GM23248 (cell line): ENCODE measurements at regions not wholly inside any gene's neighbourhood (a gene's known extent, or its start where the extent isn't known, plus 50 kb on each side); places are given as distances from the start of the nearest gene placed in this dataset.

Source experiments
- DNase-seq: peaks from one replicate; pipeline ENCODE4 v3.0.0-alpha.2; 2015
- H2AFZ ChIP-seq: fragments of 200-600 bp; sonication (generic); 2 replicates; pipeline ENCODE4 v1.6.1; 2016; ENCODE audit warnings: antibody characterized with exemption
- H3F3A ChIP-seq: fragments of 200-600 bp; sonication (generic); 2 replicates; pipeline ENCODE4 v1.6.1; 2016; ENCODE audit warnings: mild to moderate bottlenecking, antibody characterized with exemption, mixed run types; ENCODE audit not compliant: insufficient read depth
- H3K27ac ChIP-seq: fragments of 200-600 bp; sonication (generic); 2 replicates; pipeline ENCODE4 v1.5.1; 2016; ENCODE audit warnings: mild to moderate bottlenecking
- H3K27me3 ChIP-seq: fragments of 200-600 bp; sonication (generic); replicated peaks from 2 replicates; pipeline ENCODE4 v1.6.1; 2016; ENCODE audit warnings: mild to moderate bottlenecking; ENCODE audit not compliant: insufficient read depth
- H3K36me3 ChIP-seq: fragments of 200-600 bp; sonication (generic); 2 replicates; pipeline ENCODE4 v1.6.1; 2016; ENCODE audit warnings: low read depth, mild to moderate bottlenecking
- H3K4me1 ChIP-seq: fragments of 200-600 bp; sonication (generic); 2 replicates; pipeline ENCODE4 v1.6.1; 2016; ENCODE audit warnings: mild to moderate bottlenecking; ENCODE audit not compliant: insufficient read depth
- H3K4me2 ChIP-seq: fragments of 200-600 bp; sonication (generic); one replicate; pipeline ENCODE4 v1.6.1; 2016; ENCODE audit warnings: mild to moderate bottlenecking; ENCODE audit not compliant: unreplicated experiment
- H3K4me3 ChIP-seq: fragments of 200-600 bp; sonication (generic); 2 replicates; pipeline ENCODE4 v1.5.1; 2016; ENCODE audit warnings: mild to moderate bottlenecking
- H3K79me2 ChIP-seq: fragments of 200-600 bp; sonication (generic); 2 replicates; pipeline ENCODE4 v1.6.1; 2016; ENCODE audit warnings: mild to moderate bottlenecking; ENCODE audit not compliant: insufficient read depth
- H3K9ac ChIP-seq: fragments of 200-600 bp; sonication (generic); 2 replicates; pipeline ENCODE4 v1.6.1; 2016; ENCODE audit warnings: mild to moderate bottlenecking
- H3K9me2 ChIP-seq: fragments of 200-600 bp; sonication (generic); 2 replicates; pipeline ENCODE4 v1.6.1; 2016; ENCODE audit warnings: mixed run types, mild to moderate bottlenecking, moderate library complexity; ENCODE audit not compliant: insufficient read depth
- H3K9me3 ChIP-seq: fragments of 200-600 bp; sonication (generic); one replicate; pipeline ENCODE4 v1.6.1; 2017; ENCODE audit warnings: low read depth
- H4K20me1 ChIP-seq: fragments of 200-600 bp; sonication (generic); 2 replicates; pipeline ENCODE4 v1.6.0; 2016; ENCODE audit not compliant: insufficient read depth
- EZH2 ChIP-seq: fragments of 200-600 bp; sonication (generic); IDR thresholded peaks from 2 replicates; pipeline ENCODE4 v1.6.1; 2018; ENCODE audit warnings: antibody characterized with exemption, mild to moderate bottlenecking; ENCODE audit not compliant: insufficient read depth, poor library complexity, severe bottlenecking
- EZH2phosphoT487 ChIP-seq: fragments of 200-600 bp; sonication (generic); IDR thresholded peaks from 2 replicates; pipeline ENCODE4 v1.6.1; 2018; ENCODE audit warnings: antibody characterized with exemption, moderate library complexity, mild to moderate bottlenecking, low read depth; ENCODE audit not compliant: insufficient read depth
- WGBS, 2 experiments: methylation state at CpG; one replicate each; pipeline ENCODE4 v1.1.6; 2015 to 2017; ENCODE audit warnings: low lambda C conversion rate in 2 of 2, low coverage in 1 of 2; ENCODE audit errors: missing lambda C conversion rate in 2 of 2; 5-methylcytosine and 5-hydroxymethylcytosine counted together
- in situ Hi-C: fragments of 300-500 bp; cut with MboI; formaldehyde crosslinking; loops from 2 replicates; pipeline ENCODE4 v1.15.0; 2020

DNA sequence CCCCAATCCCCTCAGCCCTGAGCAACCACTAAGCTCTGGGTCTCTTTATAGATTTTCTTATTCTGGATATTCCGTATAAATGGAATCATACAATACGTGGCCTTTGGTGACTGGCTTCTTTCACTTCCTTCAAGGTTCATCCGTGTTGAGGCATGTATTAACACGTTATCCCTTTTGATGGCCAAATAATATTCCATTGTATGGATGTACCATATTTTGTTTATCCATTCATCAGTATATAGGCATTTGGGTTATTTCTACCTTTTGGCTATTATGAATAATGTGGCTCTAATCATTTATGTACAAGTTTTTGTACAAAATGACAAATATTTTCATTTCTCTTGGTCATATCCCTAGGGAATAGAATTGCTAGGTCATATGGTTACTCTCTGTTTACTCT lies 284.4 kb downstream of the FAM43A start:
- Histone ChIP-seq H2AFZ (no peak overlapping the region), H3K4me2 (no peak overlapping the region), H4K20me1 (no peaks in the 10 kb centered on the region), H3K79me2 (no peaks in the 10 kb centered on the region), H3K4me3 (no peak overlapping the region), H3K36me3 (no peaks in the 10 kb centered on the region), H3K27me3 (0 out of 2 replicates have a peak, but pooled peaks cover 37% of the 10 kb centered on the region), H3K9me3 (no peaks in the 10 kb centered on the region), H3F3A (no peaks in the 10 kb centered on the region), H3K9me2 (no peaks in the 10 kb centered on the region), H3K27ac (no peak overlapping the region), H3K4me1 (no peaks in the 10 kb centered on the region), H3K9ac (no peak overlapping the region)
- TF ChIP-seq EZH2phosphoT487 (no peak), EZH2 (no peak)
- DNase-seq, result no peak
- in situ Hi-C loops, result no loop called here
- 58 to 63% methylated on average over 4 of the region's 4 CpGs for WGBS, 2 experiments

DNA sequence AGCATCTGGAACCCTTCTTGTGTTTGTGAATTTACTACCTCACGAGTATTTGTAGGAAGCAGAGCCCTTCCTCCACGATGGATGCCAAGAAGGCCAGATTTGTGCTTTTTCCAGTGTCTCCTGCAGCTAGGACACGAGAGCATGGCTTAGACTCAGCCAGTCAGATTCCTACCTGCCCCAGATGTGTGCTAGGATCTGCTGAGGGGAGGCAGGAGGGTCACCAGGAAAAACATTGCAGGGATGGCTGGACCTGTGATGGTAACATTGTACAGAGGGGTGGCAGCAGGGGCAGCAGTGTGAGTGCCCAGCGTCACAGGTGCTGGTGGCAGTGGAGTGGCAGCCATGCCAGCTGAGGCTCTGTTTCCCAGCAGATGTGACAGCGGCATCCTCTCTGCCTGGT lies 285.3 kb downstream of the FAM43A start:
- no peak overlapping the region for H3K4me2 ChIP-seq
- H3K4me3 ChIP-seq, result no peak overlapping the region
- no peak for DNase-seq
- no peaks in the 10 kb centered on the region for H3K9me3 ChIP-seq
- H3K27ac ChIP-seq, result no peak overlapping the region
- no peaks in the 10 kb centered on the region for H3K9me2 ChIP-seq
- H3K27me3 ChIP-seq, result 0 out of 2 replicates have a peak, but pooled peaks cover 37% of the 10 kb centered on the region
- no peaks in the 10 kb centered on the region for H4K20me1 ChIP-seq
- H3K79me2 ChIP-seq, result no peaks in the 10 kb centered on the region
- WGBS, 2 experiments, result 44 to 51% methylated on average over 5 of the region's 5 CpGs
- TF ChIP-seq EZH2 (no peak), EZH2phosphoT487 (no peak)
- H3F3A ChIP-seq, result no peaks in the 10 kb centered on the region
- no peaks in the 10 kb centered on the region for H3K4me1 ChIP-seq
- no peak overlapping the region for H3K9ac ChIP-seq
- H2AFZ ChIP-seq, result no peak overlapping the region
- in situ Hi-C loops, result no loop called here
- no peaks in the 10 kb centered on the region for H3K36me3 ChIP-seq

DNA sequence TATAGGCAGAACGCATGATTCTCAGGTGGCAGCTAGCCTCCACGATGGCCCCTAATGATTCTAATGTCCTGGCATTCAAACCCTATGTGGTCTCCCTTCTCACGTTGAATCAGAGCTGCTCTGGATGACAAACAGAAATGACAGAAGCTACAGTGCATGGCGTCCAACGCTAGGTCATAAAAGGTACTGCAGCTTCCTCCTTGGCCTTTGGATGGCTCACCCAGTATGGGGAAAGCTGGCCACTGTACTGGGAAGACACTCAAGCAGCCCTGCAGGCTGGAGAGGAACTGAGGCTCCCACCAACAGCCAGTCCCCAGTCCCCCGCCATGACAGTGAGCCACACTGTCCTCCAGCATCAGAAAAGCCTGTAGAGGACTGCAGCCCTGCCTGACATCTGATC lies 286.3 kb downstream of the FAM43A start:
- in situ Hi-C loops, result no loop called here
- no peak for DNase-seq
- Histone ChIP-seq H3K79me2 (no peaks in the 10 kb centered on the region), H3F3A (no peaks in the 10 kb centered on the region), H3K9me3 (no peaks in the 10 kb centered on the region), H2AFZ (no peak overlapping the region), H3K9ac (no peak overlapping the region), H3K27ac (no peak overlapping the region), H4K20me1 (no peaks in the 10 kb centered on the region), H3K36me3 (no peaks in the 10 kb centered on the region), H3K4me2 (no peak overlapping the region), H3K27me3 (0 out of 2 replicates have a peak, but pooled peaks cover 34% of the 10 kb centered on the region), H3K9me2 (no peaks in the 10 kb centered on the region), H3K4me3 (no peak overlapping the region), H3K4me1 (no peaks in the 10 kb centered on the region)
- WGBS, 2 experiments, result 68% methylated on average over 6 of the region's 6 CpGs
- no peak for TF ChIP-seq EZH2phosphoT487
- no peak for TF ChIP-seq EZH2

DNA sequence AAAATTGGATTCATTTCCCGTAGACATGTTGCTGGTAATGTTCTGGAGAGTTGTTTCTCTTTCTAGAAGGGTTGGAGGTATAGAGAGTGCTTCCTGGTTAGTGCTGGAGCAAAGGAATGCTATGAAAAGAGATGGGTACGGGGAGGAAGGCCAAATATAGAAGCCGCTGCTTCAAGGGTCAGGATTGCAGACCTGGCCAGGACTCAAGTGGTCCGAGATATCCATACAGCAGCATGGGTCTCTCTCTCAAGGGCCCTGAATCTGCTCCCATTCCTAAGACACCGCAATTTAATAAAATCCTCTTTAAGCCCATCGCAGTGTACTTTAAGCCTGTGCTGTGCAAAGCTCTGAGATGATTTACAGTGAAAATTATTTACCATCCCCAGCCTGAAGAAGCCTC lies 287.0 kb downstream of the FAM43A start:
- 0 out of 2 replicates have a peak, but pooled peaks cover 29% of the 10 kb centered on the region for H3K27me3 ChIP-seq

More for the DNA sequence above, 287.0 kb downstream of the FAM43A start:
- no peaks in the 10 kb centered on the region for H3F3A ChIP-seq
- no peak for DNase-seq
- H3K9ac ChIP-seq, result no peak overlapping the region
- in situ Hi-C loops, result no loop called here
- 65 to 66% methylated on average over 6 of the region's 6 CpGs for WGBS, 2 experiments
- no peaks in the 10 kb centered on the region for H3K79me2 ChIP-seq
- H3K9me2 ChIP-seq, result no peaks in the 10 kb centered on the region
- no peaks in the 10 kb centered on the region for H3K9me3 ChIP-seq
- no peaks in the 10 kb centered on the region for H4K20me1 ChIP-seq
- no peak overlapping the region for H2AFZ ChIP-seq
- no peak for TF ChIP-seq EZH2phosphoT487
- TF ChIP-seq EZH2, result no peak
- no peaks in the 10 kb centered on the region for H3K4me1 ChIP-seq
- no peak overlapping the region for H3K4me3 ChIP-seq
- no peak overlapping the region for H3K27ac ChIP-seq
- no peak overlapping the region for H3K4me2 ChIP-seq
- no peaks in the 10 kb centered on the region for H3K36me3 ChIP-seq
